Stimulated activated naive CD4-positive, alpha-beta T cell (primary cell): ENCODE measurements at regions not wholly inside any gene's neighbourhood (a gene's known extent, or its start where the extent isn't known, plus 50 kb on each side); places are given as distances from the start of the nearest gene placed in this dataset.
"Not testable (repeated sequence)": the region's sequence is repeated elsewhere in the genome, so short reads cannot be mapped to it uniquely, and the experiment has no call there.

Experiments used
- DNase-seq, 6 experiments: peaks; one replicate each; lab custom pipeline; 2025; lab: John Stamatoyannopoulos, UW

- peak in 2 of 6 experiments; percentile 12 to 32 for DNase-seq
Observed at GRCh38 chr12:93979189-93979588, 169.2 kb upstream of the PLXNC1 start.

- no peak for DNase-seq
Observed at GRCh38 chr12:93980711-93981110, 167.7 kb upstream of the PLXNC1 start.

- no peak for DNase-seq
Observed at GRCh38 chr12:93981411-93981810, 167.0 kb upstream of the PLXNC1 start.

- DNase-seq = peak in 2 of 6 experiments; percentile 20 to 21
Observed at GRCh38 chr12:93982771-93983315, 165.5 kb upstream of the PLXNC1 start.

- DNase-seq = no peak
Observed at GRCh38 chr12:93984005-93984404, 164.4 kb upstream of the PLXNC1 start.

GRCh38 chr12:93989949-93990348 is 158.4 kb upstream of the PLXNC1 start:
- no peak for DNase-seq

GRCh38 chr12:93990832-93991803 is 157.3 kb upstream of the PLXNC1 start:
- no peak for DNase-seq

- DNase-seq = no peak
Observed at GRCh38 chr12:93991829-93992461, 156.4 kb upstream of the PLXNC1 start.

GRCh38 chr12:93994721-93995120 is 153.7 kb upstream of the PLXNC1 start:
- no peak for DNase-seq

- no peak for DNase-seq
Observed at GRCh38 chr12:93996321-93996720, 152.1 kb upstream of the PLXNC1 start.

GRCh38 chr12:94001691-94002090 is 146.7 kb upstream of the PLXNC1 start:
- no peak for DNase-seq

- not testable (repeated sequence) for DNase-seq
Observed at GRCh38 chr12:94002925-94003324, 145.5 kb upstream of the PLXNC1 start.

GRCh38 chr12:94007833-94008232 is 140.5 kb upstream of the PLXNC1 start:
- DNase-seq = peak; percentile 38 to 83 (median 72)

- no peak for DNase-seq
Observed at GRCh38 chr12:94010307-94010706, 138.1 kb upstream of the PLXNC1 start.

GRCh38 chr12:94012071-94012470 is 136.3 kb upstream of the PLXNC1 start:
- no peak for DNase-seq

GRCh38 chr12:94012590-94012989 is 135.8 kb upstream of the PLXNC1 start:
- no peak for DNase-seq

GRCh38 chr12:94017247-94017646 is 131.1 kb upstream of the PLXNC1 start:
- DNase-seq = not testable (repeated sequence)

- no peak for DNase-seq
Observed at GRCh38 chr12:94020335-94020734, 128.0 kb upstream of the PLXNC1 start.

- DNase-seq = no peak
Observed at GRCh38 chr12:94023879-94024278, 124.5 kb upstream of the PLXNC1 start.

GRCh38 chr12:94025068-94025467 is 123.3 kb upstream of the PLXNC1 start:
- DNase-seq = no peak

- DNase-seq = no peak
Observed at GRCh38 chr12:94025756-94026155, 122.6 kb upstream of the PLXNC1 start.

- DNase-seq = no peak
Observed at GRCh38 chr12:94026596-94026995, 121.8 kb upstream of the PLXNC1 start.

GRCh38 chr12:94027561-94027960 is 120.8 kb upstream of the PLXNC1 start:
- DNase-seq = no peak
